GM10266 (cell line): ENCODE measurements at regions not wholly inside any gene's neighbourhood (a gene's known extent, or its start where the extent isn't known, plus 50 kb on each side); places are given as distances from the start of the nearest gene placed in this dataset.

Source experiments
- DNase-seq: peaks from one replicate; pipeline ENCODE4 v3.0.0; 2012; ENCODE audit errors: extremely low spot score
- CTCF ChIP-seq: IDR thresholded peaks from 2 replicates; pipeline ENCODE4 v1.5.1; 2012; ENCODE audit warnings: mild to moderate bottlenecking, low read depth; ENCODE audit not compliant: control insufficient read depth, insufficient read depth; ENCODE audit errors: missing control alignments

- no peak for TF ChIP-seq CTCF
These were observed 87.0 kb upstream of the IGFBP3 start for GRCh38 chr7:46007990-46008643.

GRCh38 chr7:46007194-46007593 is 86.1 kb upstream of the IGFBP3 start:
- DNase-seq = no peak
- TF ChIP-seq CTCF = no peak

More at GRCh38 chr7:46007990-46008643, 87.0 kb upstream of the IGFBP3 start:
- no peak for DNase-seq

DNA sequence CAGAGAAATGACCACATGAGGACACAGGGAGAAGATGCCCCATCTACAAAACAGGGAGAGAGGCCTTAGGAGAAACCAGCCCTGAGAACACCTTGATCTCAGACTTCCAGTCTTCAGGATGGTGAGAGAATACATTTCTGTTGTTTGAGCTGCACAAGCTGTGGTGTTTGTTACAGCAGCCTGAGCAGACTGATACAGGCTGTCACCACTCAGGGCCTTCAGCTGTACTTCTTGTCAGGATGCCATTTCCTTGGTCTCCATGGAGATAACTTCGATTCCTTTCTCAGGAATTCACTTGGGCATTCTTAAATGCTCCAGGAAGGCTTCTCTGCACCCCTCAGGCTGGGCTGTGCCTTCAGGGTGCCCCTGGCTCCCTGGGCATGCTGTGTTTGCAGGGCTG is 85.7 kb upstream of the IGFBP3 start:
- no peak for TF ChIP-seq CTCF
- no peak for DNase-seq

DNA sequence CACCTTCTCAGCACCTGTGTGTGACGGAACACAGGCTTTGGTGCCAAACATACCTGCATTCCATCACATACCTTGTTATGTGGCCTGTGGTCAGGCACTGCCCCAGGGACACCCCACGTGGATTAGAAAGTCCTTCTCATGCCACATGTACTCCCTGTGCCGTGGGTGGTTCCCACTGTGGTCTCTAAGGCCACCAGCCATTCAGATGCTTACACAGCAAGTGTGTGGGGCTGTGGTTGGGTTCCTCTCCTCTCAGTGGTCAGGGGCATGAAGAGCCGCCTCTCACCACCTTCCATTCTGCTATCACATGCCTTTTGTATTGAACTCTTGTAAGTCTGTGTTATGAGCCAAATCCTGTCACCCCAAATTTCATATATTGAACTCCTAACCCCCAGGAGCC is 85.1 kb upstream of the IGFBP3 start:
- no peak for DNase-seq
- no peak for TF ChIP-seq CTCF

DNA sequence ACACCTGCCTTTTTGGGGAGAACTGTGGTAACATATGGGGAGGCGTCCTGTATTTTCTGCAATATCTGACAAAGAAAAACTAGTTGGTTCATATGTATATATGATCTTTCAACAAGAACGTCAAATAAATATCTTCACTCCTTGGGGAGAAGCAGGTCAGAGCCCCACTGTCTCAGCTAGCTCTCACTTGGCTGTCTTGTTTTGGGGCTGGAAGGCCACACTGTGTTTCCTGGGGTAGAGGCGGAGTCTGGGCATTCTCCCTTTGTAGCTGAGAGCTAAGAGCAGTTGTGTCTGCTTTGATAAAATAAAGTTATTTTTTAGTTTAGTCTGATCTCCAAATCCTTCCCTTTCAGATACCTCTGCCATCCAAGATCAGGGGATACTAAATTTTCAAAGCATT is 83.9 kb upstream of the IGFBP3 start:
- no peak for DNase-seq

DNA sequence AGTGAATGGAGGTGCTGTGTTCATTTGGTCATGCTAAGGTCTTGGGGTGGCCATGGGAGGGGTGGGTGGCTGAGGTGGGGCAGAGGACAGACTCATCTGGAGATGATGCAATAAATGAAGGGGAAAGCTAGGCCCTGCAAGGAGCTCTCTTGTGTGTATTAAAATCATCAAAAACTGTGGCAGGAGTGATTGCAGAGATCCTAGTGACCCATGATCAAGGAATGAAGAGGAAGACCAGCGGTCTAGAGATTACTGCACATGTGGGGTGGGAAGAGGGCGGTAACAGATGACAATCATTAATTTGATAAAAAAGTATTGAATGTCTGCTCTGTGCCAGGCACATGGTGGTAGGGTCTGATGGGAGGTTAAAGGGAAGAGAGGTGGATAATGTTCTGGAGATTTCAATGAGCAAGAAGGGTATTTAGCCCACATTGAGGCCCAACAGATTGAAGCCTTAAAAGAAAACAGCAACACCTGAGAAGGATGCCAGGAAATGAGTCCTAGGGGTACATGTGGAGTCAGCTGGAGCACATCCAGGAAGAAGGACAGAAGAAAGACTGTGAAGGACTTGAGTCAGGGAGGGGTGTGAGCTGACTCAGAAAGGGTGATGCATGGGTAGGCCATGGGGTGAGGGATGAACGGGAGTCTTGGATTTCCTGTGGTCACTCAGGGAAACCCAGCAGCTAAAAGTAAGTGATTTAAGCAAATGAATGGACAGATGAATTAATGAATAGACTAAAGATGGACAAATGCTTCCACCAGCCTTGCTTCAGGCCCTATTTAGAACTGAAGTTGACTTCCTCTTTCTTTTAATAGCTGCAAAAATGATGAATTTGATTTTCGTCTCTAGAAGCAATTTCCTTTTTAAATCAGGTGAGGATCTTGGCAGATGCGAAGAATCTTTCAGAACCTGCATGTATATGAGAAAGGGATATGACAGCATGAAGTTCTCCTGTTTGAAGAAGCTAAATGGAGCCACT is 83.1 kb upstream of the IGFBP3 start:
- no peak for DNase-seq

More for the DNA sequence above, 83.9 kb upstream of the IGFBP3 start:
- TF ChIP-seq CTCF = no peak

More for the DNA sequence above, 83.1 kb upstream of the IGFBP3 start:
- no peak for TF ChIP-seq CTCF
